HL-60 (cell line): ENCODE measurements at regions not wholly inside any gene's neighbourhood (a gene's known extent, or its start where the extent isn't known, plus 50 kb on each side); places are given as distances from the start of the nearest gene placed in this dataset.

Experiments used
- DNase-seq, 2 experiments: peaks; one replicate each; pipeline ENCODE4 v3.0.0-alpha.2; 2010 to 2020; ENCODE audit warnings: low read depth in 1 of 2, low spot score in 1 of 2
- H3K27ac ChIP-seq: fragments of 250-450 bp; sonication (Bioruptor Pico); replicated peaks from 2 replicates; pipeline ENCODE4 v1.5.1; 2020; ENCODE audit warnings: mild to moderate bottlenecking, moderate library complexity
- H3K27me3 ChIP-seq: fragments of 250-450 bp; sonication (Bioruptor Pico); 2 replicates; pipeline ENCODE4 v1.5.1; 2021; ENCODE audit warnings: mild to moderate bottlenecking, moderate library complexity; ENCODE audit not compliant: insufficient read depth, poor library complexity, severe bottlenecking
- H3K4me3 ChIP-seq: replicated peaks from 2 replicates; pipeline ENCODE4 v1.5.1; 2011; ENCODE audit warnings: mild to moderate bottlenecking, control low read depth, low read length; ENCODE audit not compliant: insufficient read depth
- GABPA ChIP-seq: IDR thresholded peaks from 2 replicates; pipeline ENCODE4 v1.6.1; 2012; ENCODE audit warnings: low read depth
- POLR2AphosphoS5 ChIP-seq: IDR thresholded peaks from 2 replicates; pipeline ENCODE4 v1.6.1; 2012; ENCODE audit warnings: low read depth
- SPI1 ChIP-seq: IDR thresholded peaks from 2 replicates; pipeline ENCODE4 v1.6.1; 2012; ENCODE audit warnings: low read depth, mild to moderate bottlenecking, borderline replicate concordance
- TF ChIP-seq, protein P1 (sequence below): IDR thresholded peaks from one replicate; pipeline ENCODE4 v1.5.1; 2011; ENCODE audit warnings: low read length, control low read depth, inconsistent platforms; ENCODE audit not compliant: insufficient read depth
- TF ChIP-seq, protein P2 (sequence below): IDR thresholded peaks from 2 replicates; pipeline ENCODE4 v1.6.1; 2012; ENCODE audit warnings: low read depth; ENCODE audit not compliant: insufficient replicate concordance

DNA sequence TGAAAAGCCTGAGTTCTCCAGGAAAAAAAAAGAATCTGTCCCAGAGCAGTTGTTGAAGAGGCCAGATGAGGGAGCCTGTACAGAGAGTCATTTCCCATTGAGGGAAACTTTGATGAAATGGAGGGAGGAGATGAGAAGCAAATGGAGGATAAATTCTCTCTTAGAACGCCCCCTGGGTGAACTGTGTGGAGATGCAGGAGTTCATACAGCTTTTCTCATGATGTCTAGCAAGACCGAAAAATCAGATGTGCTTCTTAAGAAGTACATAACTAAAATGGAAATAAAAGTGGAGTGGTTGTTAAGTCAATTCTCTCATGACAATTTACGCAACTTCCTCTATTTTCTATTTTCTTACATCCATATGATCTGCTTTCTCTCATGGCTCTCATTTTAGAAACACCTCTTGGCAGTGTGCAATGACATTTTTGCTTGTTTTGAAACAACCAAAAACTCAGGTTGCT lies 1263.1 kb downstream of the PCDH9 start:
- TF ChIP-seq SPI1 (peak; percentile 50; the same call in 1 of the 2 replicates), GABPA (no peak), POLR2AphosphoS5 (no peak)
- TF ChIP-seq, protein P1, sequence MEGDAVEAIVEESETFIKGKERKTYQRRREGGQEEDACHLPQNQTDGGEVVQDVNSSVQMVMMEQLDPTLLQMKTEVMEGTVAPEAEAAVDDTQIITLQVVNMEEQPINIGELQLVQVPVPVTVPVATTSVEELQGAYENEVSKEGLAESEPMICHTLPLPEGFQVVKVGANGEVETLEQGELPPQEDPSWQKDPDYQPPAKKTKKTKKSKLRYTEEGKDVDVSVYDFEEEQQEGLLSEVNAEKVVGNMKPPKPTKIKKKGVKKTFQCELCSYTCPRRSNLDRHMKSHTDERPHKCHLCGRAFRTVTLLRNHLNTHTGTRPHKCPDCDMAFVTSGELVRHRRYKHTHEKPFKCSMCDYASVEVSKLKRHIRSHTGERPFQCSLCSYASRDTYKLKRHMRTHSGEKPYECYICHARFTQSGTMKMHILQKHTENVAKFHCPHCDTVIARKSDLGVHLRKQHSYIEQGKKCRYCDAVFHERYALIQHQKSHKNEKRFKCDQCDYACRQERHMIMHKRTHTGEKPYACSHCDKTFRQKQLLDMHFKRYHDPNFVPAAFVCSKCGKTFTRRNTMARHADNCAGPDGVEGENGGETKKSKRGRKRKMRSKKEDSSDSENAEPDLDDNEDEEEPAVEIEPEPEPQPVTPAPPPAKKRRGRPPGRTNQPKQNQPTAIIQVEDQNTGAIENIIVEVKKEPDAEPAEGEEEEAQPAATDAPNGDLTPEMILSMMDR: peak; percentile 53
- peak; percentile 44 to 78 for DNase-seq

DNA sequence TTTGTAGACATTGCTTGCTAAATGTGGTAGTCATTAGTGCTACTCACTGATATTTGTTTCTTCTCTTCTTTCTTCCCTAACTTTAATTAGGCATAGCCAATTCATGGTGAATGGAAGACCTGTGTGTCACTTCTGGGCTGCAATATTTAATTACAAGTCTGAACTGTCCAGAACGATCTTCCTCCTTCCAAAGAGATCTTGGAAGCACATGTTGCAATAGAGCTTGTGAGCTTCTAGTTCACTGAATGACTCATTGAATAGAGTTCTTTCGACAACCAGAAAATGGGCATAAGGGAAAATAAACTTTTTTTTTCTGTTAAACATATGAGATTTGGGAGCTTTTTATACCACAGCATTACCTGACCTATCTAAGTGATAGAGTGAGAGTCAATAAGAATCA lies 1264.6 kb downstream of the PCDH9 start:
- peak; percentile 23 to 51 for DNase-seq
- Histone ChIP-seq H3K27ac (no peak overlapping the region), H3K27me3 (no peaks in the 10 kb centered on the region), H3K4me3 (no peak overlapping the region)
- TF ChIP-seq GABPA (no peak), POLR2AphosphoS5 (no peak)
- TF ChIP-seq, protein P2, sequence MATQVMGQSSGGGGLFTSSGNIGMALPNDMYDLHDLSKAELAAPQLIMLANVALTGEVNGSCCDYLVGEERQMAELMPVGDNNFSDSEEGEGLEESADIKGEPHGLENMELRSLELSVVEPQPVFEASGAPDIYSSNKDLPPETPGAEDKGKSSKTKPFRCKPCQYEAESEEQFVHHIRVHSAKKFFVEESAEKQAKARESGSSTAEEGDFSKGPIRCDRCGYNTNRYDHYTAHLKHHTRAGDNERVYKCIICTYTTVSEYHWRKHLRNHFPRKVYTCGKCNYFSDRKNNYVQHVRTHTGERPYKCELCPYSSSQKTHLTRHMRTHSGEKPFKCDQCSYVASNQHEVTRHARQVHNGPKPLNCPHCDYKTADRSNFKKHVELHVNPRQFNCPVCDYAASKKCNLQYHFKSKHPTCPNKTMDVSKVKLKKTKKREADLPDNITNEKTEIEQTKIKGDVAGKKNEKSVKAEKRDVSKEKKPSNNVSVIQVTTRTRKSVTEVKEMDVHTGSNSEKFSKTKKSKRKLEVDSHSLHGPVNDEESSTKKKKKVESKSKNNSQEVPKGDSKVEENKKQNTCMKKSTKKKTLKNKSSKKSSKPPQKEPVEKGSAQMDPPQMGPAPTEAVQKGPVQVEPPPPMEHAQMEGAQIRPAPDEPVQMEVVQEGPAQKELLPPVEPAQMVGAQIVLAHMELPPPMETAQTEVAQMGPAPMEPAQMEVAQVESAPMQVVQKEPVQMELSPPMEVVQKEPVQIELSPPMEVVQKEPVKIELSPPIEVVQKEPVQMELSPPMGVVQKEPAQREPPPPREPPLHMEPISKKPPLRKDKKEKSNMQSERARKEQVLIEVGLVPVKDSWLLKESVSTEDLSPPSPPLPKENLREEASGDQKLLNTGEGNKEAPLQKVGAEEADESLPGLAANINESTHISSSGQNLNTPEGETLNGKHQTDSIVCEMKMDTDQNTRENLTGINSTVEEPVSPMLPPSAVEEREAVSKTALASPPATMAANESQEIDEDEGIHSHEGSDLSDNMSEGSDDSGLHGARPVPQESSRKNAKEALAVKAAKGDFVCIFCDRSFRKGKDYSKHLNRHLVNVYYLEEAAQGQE: no peak
- TF ChIP-seq, protein P1: no peak

More for the DNA sequence above, 1263.1 kb downstream of the PCDH9 start:
- peak overlapping the region; percentile 57 for H3K27ac ChIP-seq
- H3K4me3 ChIP-seq: no peak overlapping the region
- H3K27me3 ChIP-seq: no peaks in the 10 kb centered on the region

DNA sequence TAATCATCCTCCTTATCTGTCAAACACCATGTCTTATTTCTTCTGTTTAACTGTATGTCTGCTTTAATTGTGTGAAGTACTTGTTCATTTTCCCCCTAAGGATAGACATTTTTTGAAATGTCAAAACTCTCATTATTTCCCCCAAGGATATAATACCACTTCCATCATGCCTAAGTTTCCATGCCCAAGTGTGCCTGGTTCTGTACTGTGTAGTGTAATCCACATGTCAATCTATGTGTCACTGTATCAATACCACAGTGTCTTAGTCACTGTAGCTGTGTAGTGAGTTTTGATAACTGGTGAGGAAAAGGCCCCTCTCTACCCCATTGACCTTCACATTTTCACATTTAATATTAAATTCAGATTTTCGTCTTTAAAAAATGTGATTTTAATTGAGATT lies 1265.5 kb downstream of the PCDH9 start:
- TF ChIP-seq, protein P2: no peak
- TF ChIP-seq GABPA: no peak
- TF ChIP-seq SPI1: no peak
- DNase-seq: no peak
- Histone ChIP-seq H3K27me3 (no peaks in the 10 kb centered on the region), H3K4me3 (no peak overlapping the region), H3K27ac (no peak overlapping the region)

DNA sequence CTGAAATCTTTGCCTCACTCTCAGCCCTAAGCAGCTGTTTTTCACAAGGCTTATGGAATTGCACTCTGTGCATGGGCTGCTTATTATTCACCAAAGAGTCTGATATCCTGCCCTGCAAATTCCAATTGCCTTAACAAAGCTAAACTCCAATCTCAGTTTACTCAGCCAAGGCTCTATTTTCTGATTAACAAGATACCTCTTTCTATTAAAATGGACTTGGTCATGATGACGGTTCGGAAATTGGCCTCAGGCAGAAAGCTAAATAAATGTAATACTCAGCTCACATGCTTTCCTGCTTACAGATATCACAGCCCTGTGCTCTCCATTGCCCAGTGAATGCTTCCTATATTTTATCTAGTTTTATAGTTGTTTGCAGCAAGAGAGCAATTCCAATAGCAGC lies 1270.8 kb downstream of the PCDH9 start:
- no peak overlapping the region for H3K27ac ChIP-seq
- TF ChIP-seq SPI1 (no peak), POLR2AphosphoS5 (no peak), GABPA (no peak)
- TF ChIP-seq, protein P1: no peak
- TF ChIP-seq, protein P2: no peak
- no peak for DNase-seq

More for the DNA sequence above, 1270.8 kb downstream of the PCDH9 start:
- no peak overlapping the region for H3K4me3 ChIP-seq
- H3K27me3 ChIP-seq: no peaks in the 10 kb centered on the region
